GM19193 (cell line): ENCODE measurements at regions not wholly inside any gene's neighbourhood (a gene's known extent, or its start where the extent isn't known, plus 50 kb on each side); places are given as distances from the start of the nearest gene placed in this dataset.

Experiments
- POLR2A ChIP-seq: IDR thresholded peaks from 4 replicates; pipeline ENCODE4 v1.6.1; 2011; ENCODE audit not compliant: insufficient read depth, insufficient read length; ENCODE audit errors: extremely low read depth

DNA sequence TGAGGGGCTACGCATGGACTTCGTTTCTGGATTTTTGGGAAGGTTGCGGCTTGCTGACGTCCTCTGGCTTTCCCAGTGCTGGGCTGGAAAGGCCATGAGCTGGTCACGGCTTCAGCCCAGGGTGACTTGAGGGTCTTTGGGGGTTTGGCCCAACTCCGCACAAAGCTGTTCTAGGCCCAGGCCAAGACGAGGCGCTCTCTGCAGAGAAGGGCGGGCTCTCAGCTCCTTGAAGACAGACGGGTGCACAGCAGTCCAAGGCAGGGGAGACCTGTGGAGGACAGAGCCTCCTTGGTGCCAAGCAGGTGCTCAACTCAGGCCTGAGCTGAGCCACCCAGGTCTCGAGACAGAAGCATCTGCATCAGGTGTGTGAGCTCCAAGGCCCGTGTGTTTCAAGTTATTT lies 1003.7 kb downstream of the BRD1 start:
- TF ChIP-seq POLR2A = no peak

DNA sequence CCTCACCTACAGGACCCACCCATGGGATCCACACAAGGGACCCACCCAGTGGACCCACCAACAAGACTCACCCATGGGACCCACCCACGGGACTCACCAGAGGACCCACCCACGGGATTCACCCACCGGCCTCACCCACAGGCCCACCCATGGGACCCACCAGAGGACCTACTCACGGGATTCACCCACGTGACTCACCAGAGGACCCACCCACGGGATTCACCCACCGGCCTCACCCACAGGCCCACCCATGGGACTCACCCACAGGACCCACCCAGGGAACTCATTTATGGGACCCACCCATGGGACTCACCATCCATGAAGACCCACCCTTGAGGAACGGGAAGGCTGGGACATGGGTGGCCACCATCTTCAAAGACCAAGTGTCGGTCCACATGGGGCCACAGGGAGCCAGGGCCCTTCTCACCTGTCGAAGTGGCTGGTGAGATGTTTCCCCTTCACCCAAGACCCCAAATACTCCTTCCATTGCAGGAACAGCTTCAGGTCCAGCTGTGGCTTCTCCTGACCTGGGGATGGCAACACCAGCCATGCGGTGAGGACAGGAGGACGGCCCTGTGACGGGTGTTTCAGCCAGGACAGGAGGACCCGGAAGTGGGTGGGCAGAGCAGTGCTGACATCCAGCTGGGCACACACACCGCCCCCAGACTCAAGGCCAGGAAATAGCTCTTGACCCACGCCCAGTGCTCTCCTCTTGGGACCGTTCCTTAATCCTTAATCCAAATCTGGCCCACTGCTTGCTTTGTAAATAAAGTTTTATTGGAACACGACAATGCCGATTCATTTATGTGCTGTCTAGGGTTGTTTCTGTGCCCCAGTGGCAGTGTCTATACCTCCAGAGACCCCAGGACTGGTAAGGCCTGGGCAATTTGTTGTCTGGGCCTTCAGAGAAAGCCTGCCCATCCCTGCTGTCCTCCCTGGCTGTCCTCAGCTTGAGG lies 1005.1 kb downstream of the BRD1 start:
- TF ChIP-seq POLR2A = no peak

DNA sequence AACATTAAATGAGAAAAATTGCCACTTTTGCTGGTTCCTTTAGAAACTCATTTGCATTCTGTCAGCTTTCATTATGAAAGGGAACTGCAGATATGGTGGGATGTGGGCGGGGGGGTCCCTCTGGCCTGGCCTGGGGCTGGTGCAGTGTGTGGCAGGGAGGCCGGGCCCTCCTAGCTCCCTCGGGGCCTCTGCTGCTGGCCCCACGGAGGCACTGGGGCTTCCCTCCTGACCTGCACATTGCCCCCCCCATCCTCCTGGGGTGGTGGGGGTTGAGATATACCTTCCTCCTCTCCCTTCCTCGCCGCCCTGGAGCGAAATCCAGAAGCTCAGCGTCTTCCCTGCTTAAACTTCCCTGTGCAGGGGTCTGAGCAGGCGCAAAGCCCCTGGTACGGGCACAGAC lies 1005.9 kb downstream of the BRD1 start:
- TF ChIP-seq POLR2A = no peak

DNA sequence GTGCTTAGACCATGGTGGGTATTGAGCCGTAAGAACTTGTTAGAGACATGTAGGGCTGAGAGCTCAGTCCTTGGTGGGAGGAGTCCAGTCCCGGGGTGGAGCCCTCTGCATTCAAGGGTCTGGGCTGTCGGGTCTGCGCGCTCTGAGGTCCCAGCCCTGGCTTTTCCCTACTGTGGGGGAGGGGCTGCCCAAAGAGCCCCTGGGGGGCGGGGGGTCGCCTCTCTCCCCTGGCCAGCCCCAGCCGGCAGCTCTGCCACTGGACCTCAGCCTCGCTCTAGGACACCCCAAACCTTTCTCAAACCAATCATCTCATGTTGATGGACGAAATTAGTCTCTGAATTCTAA lies 1006.4 kb downstream of the BRD1 start:
- no peak for TF ChIP-seq POLR2A

DNA sequence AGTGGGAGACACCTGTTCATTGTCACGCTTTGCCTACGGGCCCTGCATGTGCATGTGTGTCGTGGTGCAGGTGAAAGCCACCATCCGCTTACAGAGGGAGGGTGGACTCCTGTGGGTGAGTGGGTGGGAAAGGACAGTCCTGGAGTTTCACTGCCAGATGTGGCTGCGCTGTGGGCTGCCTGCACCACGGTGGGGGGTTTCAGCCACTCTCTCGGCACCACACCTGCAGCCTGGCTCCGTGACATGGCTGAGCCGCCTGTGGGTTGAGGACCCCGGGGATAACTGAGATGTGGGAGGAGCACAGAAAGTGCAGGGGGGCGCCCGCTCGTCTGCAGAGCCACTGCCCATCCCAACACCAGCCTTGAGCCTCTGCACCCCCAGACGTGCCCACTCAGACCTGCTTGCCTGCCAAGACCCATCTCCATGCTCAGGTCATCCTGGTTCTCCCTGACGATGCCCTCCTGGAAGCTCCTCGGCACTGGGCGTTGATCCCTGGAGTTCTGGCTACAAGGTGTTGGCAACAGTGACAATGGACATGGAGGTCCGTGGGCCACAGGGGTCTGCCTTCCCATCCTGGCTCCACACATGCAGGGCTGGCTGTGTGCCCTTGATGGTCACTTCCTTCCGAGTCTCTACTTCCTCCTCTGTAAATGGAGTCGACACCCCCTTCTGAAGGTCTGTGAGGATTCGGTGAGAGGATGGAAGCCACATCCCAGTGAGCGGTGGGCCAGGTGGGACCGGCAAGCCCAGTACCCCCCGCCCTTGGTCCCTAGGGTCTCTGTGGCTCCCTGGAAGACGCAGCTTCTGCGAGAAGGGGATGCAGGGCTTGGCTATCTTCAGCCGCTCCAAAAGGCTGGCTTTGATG lies 1007.0 kb downstream of the BRD1 start:
- no peak for TF ChIP-seq POLR2A

DNA sequence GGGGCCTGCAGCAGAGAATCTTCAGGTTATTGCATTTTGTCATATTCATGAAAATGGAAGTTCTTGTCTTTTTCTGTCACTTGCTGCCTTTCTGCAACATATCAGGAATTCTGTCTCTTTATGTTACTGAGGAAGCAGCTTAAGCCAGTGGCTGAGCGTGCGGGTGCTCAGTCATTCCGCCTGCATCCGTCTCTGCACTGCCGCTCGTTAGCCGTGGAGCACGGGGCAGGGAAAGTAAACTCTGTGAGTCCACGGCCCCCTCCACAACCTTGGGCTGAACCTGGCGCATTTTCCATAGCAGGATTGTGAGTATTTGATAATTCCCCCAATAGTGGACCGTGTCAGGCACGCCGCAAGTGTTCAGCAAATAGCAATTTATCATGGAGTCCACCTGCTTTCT lies 1007.7 kb downstream of the BRD1 start:
- no peak for TF ChIP-seq POLR2A

DNA sequence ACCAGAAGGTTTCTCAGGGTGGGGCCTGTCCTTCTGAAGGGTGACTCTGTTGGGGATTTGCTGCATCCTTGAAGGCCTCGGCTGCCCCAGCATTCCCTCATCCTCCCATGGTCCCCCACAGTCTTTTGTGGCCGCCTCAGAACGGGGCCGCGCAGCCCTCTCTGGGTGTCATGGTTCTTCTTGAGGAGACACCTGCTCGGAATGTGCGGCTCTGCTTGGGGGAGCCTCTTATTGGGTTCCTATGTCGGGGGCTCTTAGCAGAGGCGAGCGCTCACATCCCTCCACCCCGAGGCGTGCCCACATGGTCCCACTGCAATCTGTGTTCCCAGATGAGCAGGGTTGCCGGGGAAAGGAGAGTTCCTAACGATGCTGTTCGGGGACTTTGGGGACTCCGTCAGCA lies 1008.4 kb downstream of the BRD1 start:
- no peak for TF ChIP-seq POLR2A

DNA sequence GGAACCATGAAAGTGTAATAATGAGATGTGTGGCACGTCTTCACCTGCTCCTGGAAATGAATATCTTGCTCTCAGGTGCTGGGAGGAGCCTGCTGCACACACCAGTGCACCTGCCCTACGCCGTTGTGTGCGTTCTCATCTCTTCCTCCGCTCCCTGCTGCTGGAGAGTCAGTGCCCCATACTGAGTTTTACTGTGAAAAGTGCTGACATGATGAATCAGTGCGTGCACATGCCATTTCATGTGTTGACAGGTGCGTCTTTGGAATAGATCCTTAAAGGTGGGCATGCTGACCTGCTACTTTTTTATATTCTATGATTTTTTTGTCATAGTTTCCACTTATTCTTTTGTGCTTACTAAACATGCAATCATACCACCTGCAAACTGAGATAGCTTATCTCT lies 1015.8 kb downstream of the BRD1 start:
- no peak for TF ChIP-seq POLR2A

DNA sequence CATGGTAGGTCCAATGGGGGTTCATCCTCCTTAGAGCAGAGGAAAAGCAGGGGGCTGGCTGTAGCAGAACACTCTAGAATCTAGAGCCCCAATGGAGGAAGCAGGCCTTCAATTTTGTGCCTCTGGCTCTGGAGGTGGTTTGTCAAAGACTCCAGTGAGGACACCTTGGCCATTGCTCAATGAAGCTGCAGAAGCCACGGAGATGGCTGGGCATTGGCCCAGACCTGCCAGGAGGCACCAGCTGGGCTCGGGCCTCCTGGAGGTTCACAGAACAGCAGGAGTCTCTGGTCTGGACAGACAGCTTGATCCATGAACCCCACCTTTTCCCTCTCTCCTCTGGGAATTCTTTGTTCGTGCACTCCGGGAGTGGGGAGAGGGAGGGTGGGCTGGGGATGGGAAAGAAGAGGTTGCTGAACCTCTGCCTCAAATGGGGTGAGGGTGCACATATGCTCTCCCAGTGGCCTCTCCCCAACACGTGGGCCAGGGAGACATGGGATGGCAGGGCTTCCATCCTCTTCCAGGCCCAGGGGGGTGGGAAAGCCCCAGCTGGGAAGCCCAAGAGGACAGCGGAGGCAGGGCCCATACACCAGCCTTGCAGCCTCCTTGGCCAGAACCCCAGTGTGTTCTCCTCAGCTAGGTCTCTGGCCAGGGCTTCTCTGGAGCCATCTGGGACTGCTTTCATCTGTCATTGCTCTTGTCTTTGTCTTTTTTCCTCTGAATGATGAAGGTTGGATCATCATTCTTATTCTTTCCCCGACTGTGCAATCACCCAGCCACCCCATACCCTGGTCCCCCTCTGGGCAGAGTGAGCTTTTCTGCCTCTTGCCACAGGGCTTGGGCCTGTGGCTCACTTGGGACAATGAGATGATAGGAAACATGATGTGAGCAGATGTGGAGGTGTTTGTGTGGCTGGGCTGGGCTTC lies 1019.4 kb downstream of the BRD1 start:
- TF ChIP-seq POLR2A = no peak

DNA sequence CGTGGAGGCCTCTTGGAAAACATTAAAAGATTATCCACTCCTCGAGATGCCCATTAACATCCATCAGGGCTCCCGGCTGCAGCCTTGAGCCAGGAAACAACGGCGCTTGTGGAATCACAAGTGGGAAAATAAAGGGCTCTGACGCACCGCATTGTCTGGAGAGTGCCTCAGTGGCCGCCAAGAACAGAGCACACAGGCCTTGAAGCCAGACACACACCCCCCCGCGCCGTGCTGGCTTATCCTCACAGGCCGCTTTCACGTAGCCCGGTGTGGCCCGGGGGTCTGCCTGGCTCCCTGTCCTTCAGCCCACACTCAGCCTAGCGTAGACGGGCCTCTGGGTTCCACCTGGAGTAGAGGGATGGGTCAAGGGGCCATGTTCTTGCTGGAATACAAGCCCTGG lies 1020.5 kb downstream of the BRD1 start:
- no peak for TF ChIP-seq POLR2A

DNA sequence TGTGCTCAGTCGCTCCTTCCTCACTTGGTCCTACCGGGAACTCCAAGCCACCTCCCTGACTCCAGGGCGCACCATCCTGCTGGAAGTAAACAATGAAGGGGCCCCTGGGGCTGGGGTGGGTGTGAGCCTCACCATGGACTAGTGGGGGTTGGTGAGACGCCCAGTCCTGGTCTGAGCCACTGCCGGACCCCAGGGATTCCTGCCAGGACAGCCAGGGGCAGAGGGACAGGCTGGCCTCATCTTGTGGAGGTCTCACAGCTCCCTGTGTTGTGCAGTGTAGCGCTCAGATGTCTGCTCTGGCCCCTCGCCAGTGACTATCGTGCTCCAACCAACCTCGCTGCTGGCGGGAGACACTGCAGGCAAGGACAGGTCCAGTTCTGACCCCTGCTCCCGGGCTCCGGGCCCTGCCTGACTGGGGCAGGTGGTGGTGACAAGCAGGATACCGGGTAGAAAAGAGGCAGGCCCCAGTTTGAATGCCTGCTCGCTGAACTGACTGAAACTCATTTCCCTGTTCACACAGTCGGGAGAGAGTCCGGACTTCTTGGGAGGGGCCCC lies 1021.4 kb downstream of the BRD1 start:
- TF ChIP-seq POLR2A = no peak

DNA sequence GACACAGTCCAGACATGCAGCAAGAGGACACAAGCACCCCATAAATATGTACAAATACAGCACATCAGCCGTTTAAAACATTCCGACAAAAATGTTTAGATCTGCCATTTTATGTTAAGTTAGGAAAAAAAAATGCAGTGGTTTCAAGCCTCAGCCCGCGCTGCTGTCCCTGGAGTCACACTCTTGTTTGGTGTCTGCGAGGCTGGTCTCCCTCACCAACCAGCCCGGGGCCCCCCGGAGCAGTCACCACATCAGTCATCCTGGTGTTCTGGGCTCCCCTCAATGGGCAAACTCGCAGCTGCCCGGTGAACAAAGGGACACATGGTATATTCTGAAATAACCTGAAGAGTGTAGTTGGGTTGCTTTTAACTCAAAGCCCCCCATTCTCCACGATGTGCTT lies 1022.2 kb downstream of the BRD1 start:
- no peak for TF ChIP-seq POLR2A

DNA sequence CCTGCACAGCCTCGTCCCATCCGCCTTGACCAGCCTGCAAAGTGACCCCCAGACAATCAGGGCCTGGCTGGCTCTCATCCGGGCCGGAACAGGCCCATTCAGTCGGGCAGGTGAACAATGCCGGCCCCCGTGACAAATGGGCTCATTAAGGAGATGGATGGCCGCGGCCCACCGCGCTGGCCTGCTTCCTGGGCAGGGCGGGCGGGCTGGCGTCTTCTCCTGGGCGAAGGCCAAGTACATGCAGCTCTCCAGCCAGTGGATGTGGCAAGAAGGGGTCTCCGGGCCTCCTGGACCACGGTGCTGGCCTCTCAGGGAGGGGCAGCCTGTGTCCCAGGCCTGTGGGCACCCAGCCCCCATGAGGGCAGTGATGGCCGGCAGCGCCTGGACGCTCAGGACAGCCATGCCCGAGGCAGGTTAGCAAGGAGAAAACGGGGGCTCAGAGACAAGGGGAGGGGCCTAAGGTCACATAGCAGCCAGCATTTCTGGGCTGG lies 1022.8 kb downstream of the BRD1 start:
- no peak for TF ChIP-seq POLR2A
